Aorta (tissue), 5 donors: ENCODE measurements at regions not wholly inside any gene's neighbourhood (a gene's known extent, or its start where the extent isn't known, plus 50 kb on each side); places are given as distances from the start of the nearest gene placed in this dataset.
A peak's percentile ranks its signal among the peaks of the same experiment; 100 is the strongest.
"Not testable (repeated sequence)": the region's sequence is repeated elsewhere in the genome, so short reads cannot be mapped to it uniquely, and the experiment has no call there.

Source experiments
- ATAC-seq: fragments of 200-7000 bp; cut with Tn5 transposase; one replicate; pipeline ENCODE4 v1.9.1; 2022; ENCODE audit warnings: moderate library complexity; ENCODE audit not compliant: low FRiP score
- DNase-seq, 2 donors: peaks; one replicate each; pipeline ENCODE4 v3.0.0-alpha.2; 2020
- H3K27ac ChIP-seq, 2 donors: one replicate each; pipeline ENCODE4 v1.5.1; 2013; ENCODE audit warnings: low read length in 2 of 2, mild to moderate bottlenecking in 2 of 2, moderate library complexity in 2 of 2, control low read depth in 1 of 2, inconsistent platforms in 1 of 2, low read depth in 1 of 2
- H3K27me3 ChIP-seq, 2 donors: one replicate each; pipeline ENCODE4 v1.6.1; 2013; ENCODE audit warnings: control low read depth in 1 of 2, low read length in 1 of 2, mild to moderate bottlenecking in 1 of 2, moderate library complexity in 1 of 2; ENCODE audit not compliant: insufficient read depth in 2 of 2, control insufficient read depth in 1 of 2
- H3K36me3 ChIP-seq, 2 donors: one replicate each; pipeline ENCODE4 v1.6.1; 2013; ENCODE audit warnings: control low read depth in 1 of 2, low read length in 1 of 2, mild to moderate bottlenecking in 1 of 2; ENCODE audit not compliant: insufficient read depth in 2 of 2, control insufficient read depth in 1 of 2
- H3K4me1 ChIP-seq, 2 donors: one replicate each; pipeline ENCODE4 v1.6.1; 2013; ENCODE audit warnings: low read length in 2 of 2, control low read depth in 1 of 2, mild to moderate bottlenecking in 1 of 2, moderate library complexity in 1 of 2; ENCODE audit not compliant: insufficient read depth in 2 of 2, control insufficient read depth in 1 of 2
- H3K4me3 ChIP-seq, 2 donors: one replicate each; pipeline ENCODE4 v1.5.1; 2013; ENCODE audit warnings: low read length in 2 of 2, control low read depth in 1 of 2, mild to moderate bottlenecking in 1 of 2
- H3K9me3 ChIP-seq: one replicate; pipeline ENCODE4 v1.6.1; 2013; ENCODE audit warnings: mild to moderate bottlenecking, low read length; ENCODE audit not compliant: control insufficient read depth
- WGBS, 2 donors: extraction: QIAGEN DNeasy Blood & Tissue Kit; methylation state at CpG; one replicate each; pipeline ENCODE4 v1.1.7; 2013; 5-methylcytosine and 5-hydroxymethylcytosine counted together
- intact Hi-C, 2 donors: fragments of 100-400 bp; cut with DNase I; formaldehyde crosslinking; loops; one replicate each; pipeline versions ENCODE4 v1.14.2 to v1.15.0; 2022
- donor health status: healthy with polysubstance abuse.
- donor health status: Bipolar disorder and iron deficiency.
- donor health status: DM: no; HTN: no; CAD: no.
- donor health status: DM: no; HTN: no; CAD: no.
- donor health status: DM: yes; HTN: yes; CAD: no.

DNA sequence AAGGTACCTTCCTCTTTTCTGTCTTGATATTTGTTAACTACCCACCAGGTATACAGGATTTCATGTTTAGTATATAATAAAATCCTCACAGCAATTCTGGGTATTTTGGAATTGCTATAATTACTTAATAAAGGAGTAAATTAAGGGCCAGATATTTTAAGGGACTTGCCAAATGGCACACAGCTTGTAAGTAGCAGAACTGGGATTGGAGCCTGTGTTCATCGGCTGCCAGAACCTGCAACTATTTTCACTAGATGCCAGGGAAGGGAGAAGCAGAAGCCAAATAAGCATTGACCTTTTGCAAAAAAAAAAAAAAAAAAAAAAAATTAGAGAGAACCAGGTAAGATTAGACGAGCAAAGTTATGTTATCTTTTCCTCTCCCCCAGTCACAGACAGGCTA lies 683.3 kb upstream of the CADM2 start:
- no peak for ATAC-seq
- H3K27ac ChIP-seq: no peak overlapping the region
- intact Hi-C loops: no loop called here
- H3K36me3 ChIP-seq: no peaks in the 10 kb centered on the region
- H3K27me3 ChIP-seq: no peaks in the 10 kb centered on the region
- DNase-seq: no peak
- H3K4me3 ChIP-seq: no peak overlapping the region
- no peaks in the 10 kb centered on the region for H3K4me1 ChIP-seq
- WGBS, 2 donors: 61 to 72% methylated on average over 2 of the region's 2 CpGs
- no peaks in the 10 kb centered on the region for H3K9me3 ChIP-seq

DNA sequence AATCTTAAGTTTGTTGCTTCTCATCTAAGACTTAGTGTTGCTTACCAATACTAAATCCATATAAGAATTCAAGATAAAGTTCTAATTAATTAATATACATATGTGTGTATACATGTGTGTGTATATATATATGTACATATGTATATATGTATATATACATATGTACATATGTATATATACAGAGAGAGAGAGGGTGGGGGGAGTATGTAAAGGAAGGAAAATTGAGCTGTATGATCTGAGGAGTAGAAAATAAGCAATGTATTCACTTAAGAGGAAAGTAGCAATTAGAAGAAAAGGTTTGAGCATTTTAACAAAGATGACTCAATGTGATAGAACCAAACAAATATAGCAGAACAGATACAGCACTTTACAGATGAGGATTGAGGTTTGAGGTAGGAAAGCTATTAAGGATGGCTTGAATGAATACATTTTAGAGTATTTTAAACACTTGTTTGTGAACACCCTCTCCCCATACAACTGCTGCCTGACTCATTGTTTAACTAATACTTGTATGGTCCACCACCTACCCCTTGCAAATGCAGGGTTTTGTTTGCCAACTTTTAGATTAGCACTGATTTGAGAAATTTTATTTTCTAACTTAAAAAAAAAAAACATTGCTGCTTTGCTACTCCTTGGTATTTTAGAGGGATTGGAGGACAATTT lies 681.1 kb upstream of the CADM2 start:
- no peaks in the 10 kb centered on the region for H3K9me3 ChIP-seq
- H3K4me3 ChIP-seq: no peak overlapping the region
- H3K27me3 ChIP-seq: no peaks in the 10 kb centered on the region
- DNase-seq: no peak
- no peaks in the 10 kb centered on the region for H3K36me3 ChIP-seq
- ATAC-seq: no peak
- H3K27ac ChIP-seq: no peak overlapping the region
- intact Hi-C loops: no loop called here
- H3K4me1 ChIP-seq: no peaks in the 10 kb centered on the region

DNA sequence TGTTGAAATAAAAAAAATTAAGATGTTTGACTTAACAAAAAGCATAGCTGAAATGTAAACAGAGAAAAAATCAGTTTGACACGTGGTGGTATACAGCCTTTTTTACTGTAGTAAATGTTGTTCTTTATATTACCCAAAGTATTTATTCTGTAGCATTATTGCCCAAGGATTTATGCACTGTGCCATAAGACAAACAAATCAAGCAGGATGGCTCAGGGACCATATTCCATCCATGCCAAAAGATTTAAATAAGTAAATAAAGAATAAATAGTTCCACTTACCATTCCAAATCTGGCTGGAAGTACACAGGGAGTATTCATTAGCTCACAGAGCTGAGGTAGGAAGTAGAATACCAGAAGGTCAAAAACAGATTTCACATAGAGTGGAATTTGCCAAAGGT lies 666.7 kb upstream of the CADM2 start:
- Histone ChIP-seq H3K4me3 (no peak overlapping the region), H3K9me3 (no peaks in the 10 kb centered on the region), H3K4me1 (no peaks in the 10 kb centered on the region), H3K27me3 (no peaks in the 10 kb centered on the region), H3K36me3 (no peaks in the 10 kb centered on the region), H3K27ac (no peak overlapping the region)
- ATAC-seq: no peak
- DNase-seq: no peak
- WGBS, 2 donors: 15 to 32% methylated on average over 1 of the region's 1 CpG
- intact Hi-C loops: no loop called here

DNA sequence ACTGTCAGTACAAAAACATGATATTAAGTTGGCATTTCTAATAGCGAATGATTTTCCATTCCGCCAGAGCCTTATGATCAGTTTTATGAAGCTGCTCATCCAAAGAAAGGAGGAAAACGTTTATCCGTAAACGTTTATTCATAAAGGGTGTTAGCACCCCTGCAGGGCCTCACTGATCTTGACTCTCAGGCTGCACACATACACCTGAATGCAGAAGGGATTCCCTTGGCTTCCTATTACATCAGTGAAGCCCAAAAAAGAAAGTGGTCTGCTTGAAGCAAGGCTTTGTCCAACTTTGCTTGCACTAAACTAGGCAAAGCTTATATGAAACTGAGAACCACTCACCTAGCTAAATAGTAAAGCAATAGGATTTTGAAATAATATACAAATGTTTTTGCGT lies 659.5 kb upstream of the CADM2 start:
- Histone ChIP-seq H3K9me3 (no peaks in the 10 kb centered on the region), H3K36me3 (no peaks in the 10 kb centered on the region), H3K27ac (no peak overlapping the region), H3K4me3 (no peak overlapping the region), H3K27me3 (no peaks in the 10 kb centered on the region), H3K4me1 (no peaks in the 10 kb centered on the region)
- intact Hi-C loops: no loop called here
- ATAC-seq: no peak
- whole genome bisulfite sequencing, 2 donors: 57% methylated on average over 6 of the region's 6 CpGs
- no peak for DNase-seq

DNA sequence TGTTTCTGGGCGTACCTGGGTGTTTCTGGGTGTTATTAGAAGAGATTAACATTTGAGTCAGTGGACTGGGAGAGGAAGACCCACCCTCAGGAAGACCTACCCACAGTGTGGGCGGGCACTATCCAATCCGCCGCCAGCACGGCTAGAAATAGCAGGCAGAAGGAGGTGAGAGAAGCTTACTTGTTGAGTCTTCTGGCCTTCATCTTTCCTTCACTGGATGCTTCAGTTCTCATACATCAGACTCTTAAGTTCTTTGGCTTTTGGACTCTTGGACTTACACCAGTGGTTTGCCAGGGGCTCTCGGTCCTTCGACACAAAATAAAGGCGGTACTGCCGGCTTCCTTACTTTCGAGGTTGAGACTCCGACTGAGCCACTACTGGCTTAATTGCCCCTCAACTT lies 654.6 kb upstream of the CADM2 start:
- H3K27me3 ChIP-seq: no peaks in the 10 kb centered on the region
- ATAC-seq (no peak), DNase-seq (no peak)
- no peak overlapping the region for H3K27ac ChIP-seq
- H3K4me1 ChIP-seq: no peaks in the 10 kb centered on the region
- no peak overlapping the region for H3K4me3 ChIP-seq
- 91 to 92% methylated on average over 11 of the region's 11 CpGs for WGBS, 2 donors
- H3K36me3 ChIP-seq: no peaks in the 10 kb centered on the region
- intact Hi-C loops: no loop called here
- no peaks in the 10 kb centered on the region for H3K9me3 ChIP-seq

DNA sequence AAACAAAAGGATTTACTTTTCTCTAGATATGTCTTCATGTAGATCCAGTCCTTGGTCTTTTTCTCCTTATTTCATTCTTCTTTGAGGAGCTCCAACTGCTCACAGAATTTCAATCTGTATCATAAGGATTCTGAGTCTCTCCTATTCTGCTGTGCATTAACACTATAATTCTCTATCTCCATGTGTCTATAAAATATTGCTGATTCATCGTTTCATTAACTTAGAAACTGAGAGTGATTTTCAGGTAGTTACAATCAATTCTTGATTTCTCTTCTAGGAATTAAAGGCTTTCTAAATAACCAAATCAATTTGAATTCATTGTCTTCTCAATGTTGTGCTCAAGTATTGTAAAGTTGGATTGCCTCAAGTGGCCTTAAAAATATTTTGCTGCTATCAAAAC lies 651.5 kb upstream of the CADM2 start:
- intact Hi-C loops: no loop called here
- Histone ChIP-seq H3K4me3 (no peak overlapping the region), H3K27ac (no peak overlapping the region), H3K4me1 (no peaks in the 10 kb centered on the region), H3K9me3 (no peaks in the 10 kb centered on the region), H3K27me3 (no peaks in the 10 kb centered on the region), H3K36me3 (no peaks in the 10 kb centered on the region)
- ATAC-seq: no peak
- 82 to 84% methylated on average over 1 of the region's 1 CpG for WGBS, 2 donors
- DNase-seq: no peak

DNA sequence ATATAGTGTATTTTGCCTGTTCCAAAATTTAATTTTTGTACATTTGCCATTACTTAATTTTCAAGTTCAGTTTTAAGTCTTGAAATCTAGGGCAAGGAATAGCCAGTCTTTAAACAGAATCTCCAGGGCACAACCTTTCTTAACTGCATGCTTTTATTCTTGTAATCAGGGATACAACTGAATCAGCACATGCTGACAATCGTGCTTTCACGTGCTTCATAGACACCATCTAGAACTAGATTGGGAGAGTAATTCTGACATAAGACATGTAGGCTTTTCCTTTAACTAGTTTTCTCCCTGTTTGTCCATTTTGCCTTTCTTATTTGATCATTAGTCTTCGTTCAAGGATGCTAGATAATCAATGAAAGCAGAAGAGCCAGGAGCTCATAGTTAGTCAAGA lies 650.4 kb upstream of the CADM2 start:
- no peak for DNase-seq
- Histone ChIP-seq H3K27me3 (no peaks in the 10 kb centered on the region), H3K9me3 (no peaks in the 10 kb centered on the region), H3K36me3 (no peaks in the 10 kb centered on the region), H3K4me1 (no peaks in the 10 kb centered on the region), H3K4me3 (no peak overlapping the region), H3K27ac (no peak overlapping the region)
- ATAC-seq: no peak
- intact Hi-C loops: no loop called here
- 51 to 69% methylated on average over 3 of the region's 3 CpGs for WGBS, 2 donors

DNA sequence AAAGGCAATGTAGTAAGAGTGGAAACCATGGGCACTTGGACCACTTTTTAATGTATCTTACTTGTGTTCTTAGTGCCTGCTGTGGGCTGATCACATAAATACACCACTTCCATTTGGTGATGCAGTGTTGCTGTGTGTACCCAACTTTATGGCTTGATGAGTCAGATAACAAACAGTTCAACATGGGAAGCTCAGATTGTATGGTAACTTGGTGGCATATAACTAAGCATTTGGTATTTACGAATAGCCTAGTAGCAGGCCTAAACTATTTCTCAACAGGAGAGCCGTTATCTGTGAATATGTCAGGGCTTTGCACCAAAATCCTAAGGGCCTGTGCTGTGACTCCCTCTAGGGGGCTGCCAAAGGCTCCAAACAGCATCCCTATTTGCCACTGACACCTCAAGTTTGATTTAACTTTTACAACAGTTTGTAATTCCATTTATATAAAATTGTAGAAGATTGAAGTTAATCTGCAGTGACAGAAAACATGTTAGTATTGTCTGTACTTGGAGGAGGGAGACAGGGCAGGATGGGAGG lies 640.4 kb upstream of the CADM2 start:
- H3K4me1 ChIP-seq: no peaks in the 10 kb centered on the region

DNA sequence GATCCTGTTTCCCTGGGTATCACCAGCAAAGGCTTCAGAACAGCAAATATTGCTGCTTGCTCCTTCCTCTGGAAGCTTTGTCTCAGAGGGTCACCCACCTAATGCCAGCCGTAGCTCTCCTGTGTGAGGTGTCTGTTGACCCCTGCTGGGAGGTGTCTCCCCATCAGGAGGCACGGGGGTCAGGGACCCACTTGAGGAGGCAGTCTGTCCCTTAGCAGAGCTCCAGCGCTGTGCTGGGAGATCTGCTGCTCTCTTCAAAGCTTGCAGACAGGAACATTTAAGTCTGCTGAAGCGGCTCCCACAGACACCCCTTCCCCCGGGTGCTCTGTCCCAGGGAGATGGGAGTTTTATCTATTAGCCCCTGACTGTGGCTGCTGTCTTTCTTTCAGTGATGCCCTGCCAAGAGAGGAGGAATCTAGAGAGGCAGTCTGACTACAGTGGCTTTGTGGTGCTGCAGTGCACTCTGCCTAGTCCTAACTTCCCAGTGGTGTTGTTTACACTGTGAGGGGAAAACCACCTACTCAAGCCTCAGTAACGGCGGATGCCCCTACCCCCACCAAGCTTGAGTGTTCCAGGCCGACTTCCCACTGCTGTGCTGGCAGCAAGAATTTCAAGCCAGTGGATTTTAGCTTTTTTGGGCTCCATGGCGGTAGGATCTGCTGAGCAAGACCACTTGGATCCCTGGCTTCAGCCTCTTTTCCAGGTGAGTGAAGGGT lies 593.1 kb upstream of the CADM2 start:
- H3K36me3 ChIP-seq, H3K27me3 ChIP-seq, ATAC-seq, H3K9me3 ChIP-seq, intact Hi-C loops, H3K4me1 ChIP-seq, H3K4me3 ChIP-seq, H3K27ac ChIP-seq: not testable (repeated sequence)
- peak in 1 of 2 donors; percentile 37 for DNase-seq
- 71 to 81% methylated on average over 9 of the region's 9 CpGs for WGBS, 2 donors

More for the DNA sequence above, 640.4 kb upstream of the CADM2 start:
- intact Hi-C loops: no loop called here
- no peak overlapping the region for H3K27ac ChIP-seq
- WGBS, 2 donors: 35 to 48% methylated on average over 2 of the region's 2 CpGs
- DNase-seq (no peak), ATAC-seq (no peak)
- no peaks in the 10 kb centered on the region for H3K36me3 ChIP-seq
- H3K9me3 ChIP-seq: peaks cover 1% of the 10 kb centered on the region
- H3K27me3 ChIP-seq: no peaks in the 10 kb centered on the region
- H3K4me3 ChIP-seq: no peak overlapping the region
